HCT116 (cell line): ENCODE measurements at regions not wholly inside any gene's neighbourhood (a gene's known extent, or its start where the extent isn't known, plus 50 kb on each side); places are given as distances from the start of the nearest gene placed in this dataset.

ENCODE experiments used
- ATAC-seq: fragments of 200-7000 bp; cut with Tn5 transposase; 2 replicates; pipeline ENCODE4 v1.9.1; 2020; ENCODE audit warnings: mild to moderate bottlenecking, moderate library complexity
- BruUV-seq: library from RNA; stranded (reverse); fragments of 400-500 nt; replicated peaks from 2 replicates; lab custom pipeline; 2021; lab: Mats Ljungman, UMichigan
- CTCF ChIA-PET: fragments of 300-600 bp; sonication (Branson Sonifier 250); formaldehyde crosslinking; loops from one replicate; lab custom pipeline; 2021; ENCODE audit warnings: antibody characterized with exemption; lab: Charles Lee
- POLR2A ChIA-PET: fragments of 300-600, 350-600 bp; sonication (Branson Sonifier 250); formaldehyde crosslinking; loops from one replicate; lab custom pipeline; 2021; ENCODE audit warnings: antibody characterized with exemption; lab: Charles Lee
- RAD21 ChIA-PET, 2 experiments: fragments of 300-600 bp; sonication (Branson Sonifier 250); formaldehyde crosslinking; loops; one replicate each; lab custom pipeline; 2023; ENCODE audit warnings: low total read pairs in 2 of 2; ENCODE audit not compliant: uncharacterized antibody in 2 of 2, unreplicated experiment in 2 of 2, low non-redundant PET in 1 of 2; lab: Charles Lee
- DNase-seq: peaks from one replicate; pipeline ENCODE4 v3.0.0-alpha.2; 2010; ENCODE audit warnings: low read depth, low spot score
- H2AFZ ChIP-seq: fragments of 200-600 bp; shearing (Covaris generic), sonication (generic); 2 replicates; pipeline ENCODE4 v1.6.1; 2017; ENCODE audit warnings: low read depth, mixed run types, mixed read lengths, antibody characterized with exemption, low read length; ENCODE audit not compliant: poor library complexity, severe bottlenecking
- H3K27ac ChIP-seq: 2 replicates; pipeline ENCODE4 v1.5.1; 2012; ENCODE audit warnings: low read depth, low read length
- H3K27me3 ChIP-seq: fragments of 200-600 bp; sonication (generic); 2 replicates; pipeline ENCODE4 v1.6.1; 2016; ENCODE audit warnings: mixed run types, low read length, mixed read lengths; ENCODE audit not compliant: insufficient read depth
- H3K36me3 ChIP-seq, 2 experiments: fragments of 200-500 bp in 1 of 2; fragments of 200-600 bp in 1 of 2; sonication (Bioruptor generic) in 1 of 2; sonication (generic) in 1 of 2; 2 replicates each; pipeline versions ENCODE4 v1.5.1 to v1.6.1; 2014 to 2016; ENCODE audit warnings: low read length in 2 of 2, inconsistent platforms in 1 of 2, mixed read lengths in 1 of 2, mixed run types in 1 of 2; ENCODE audit not compliant: insufficient read depth in 2 of 2, control insufficient read depth in 1 of 2
- H3K4me1 ChIP-seq, 2 experiments: fragments of 200-600 bp in 1 of 2; sonication (generic) in 1 of 2; 2 replicates each; pipeline versions ENCODE4 v1.5.1 to v1.6.1; 2012 to 2017; ENCODE audit warnings: low read length in 2 of 2, inconsistent platforms in 1 of 2, mild to moderate bottlenecking in 1 of 2, mixed read lengths in 1 of 2, mixed run types in 1 of 2, moderate library complexity in 1 of 2; ENCODE audit not compliant: insufficient read depth in 2 of 2, control insufficient read depth in 1 of 2
- H3K4me2 ChIP-seq: fragments of 200-600 bp; sonication (generic); 2 replicates; pipeline ENCODE4 v1.6.1; 2017; ENCODE audit warnings: mixed run types, low read length, mixed read lengths
- H3K4me3 ChIP-seq, 2 experiments: fragments of 200-600 bp in 1 of 2; sonication (generic) in 1 of 2; replicated peaks in 1 of 2; 2 replicates each; pipeline ENCODE4 v1.5.1; 2011 to 2016; ENCODE audit warnings: low read length in 2 of 2, control low read depth in 1 of 2, low read depth in 1 of 2, mild to moderate bottlenecking in 1 of 2, mixed read lengths in 1 of 2, mixed run types in 1 of 2
- H3K79me2 ChIP-seq: fragments of 200-600 bp; sonication (generic); 2 replicates; pipeline ENCODE4 v1.6.1; 2017; ENCODE audit warnings: mild to moderate bottlenecking, mixed run types, low read length, moderate library complexity, mixed read lengths; ENCODE audit not compliant: insufficient read depth
- H3K9ac ChIP-seq: fragments of 200-600 bp; sonication (generic); 2 replicates; pipeline ENCODE4 v1.6.1; 2016; ENCODE audit warnings: low read length, mixed read lengths
- H3K9me2 ChIP-seq: fragments of 200-600 bp; sonication (generic), shearing (Covaris generic); 2 replicates; pipeline ENCODE4 v1.6.1; 2017; ENCODE audit warnings: mixed run types, mild to moderate bottlenecking, moderate library complexity; ENCODE audit not compliant: insufficient read depth
- H3K9me3 ChIP-seq, 2 experiments: fragments of 200-500 bp in 1 of 2; fragments of 200-600 bp in 1 of 2; sonication (Bioruptor generic) in 1 of 2; sonication (generic) in 1 of 2; 2 replicates each; pipeline ENCODE4 v1.6.1; 2014 to 2017; ENCODE audit warnings: low read length in 2 of 2, mixed read lengths in 2 of 2, inconsistent platforms in 1 of 2, low read depth in 1 of 2, mild to moderate bottlenecking in 1 of 2, mixed run types in 1 of 2, moderate library complexity in 1 of 2; ENCODE audit not compliant: control insufficient read depth in 1 of 2, insufficient read depth in 1 of 2
- H4K20me1 ChIP-seq: fragments of 200-600 bp; sonication (generic), shearing (Covaris generic); 2 replicates; pipeline ENCODE4 v1.6.1; 2017; ENCODE audit warnings: mixed run types, mild to moderate bottlenecking, moderate library complexity; ENCODE audit not compliant: insufficient read depth
- CBX3 ChIP-seq: IDR thresholded peaks from 2 replicates; pipeline ENCODE4 v1.6.1; 2012; ENCODE audit warnings: low read depth
- CEBPB ChIP-seq: IDR thresholded peaks from 2 replicates; pipeline ENCODE4 v1.6.1; 2012; ENCODE audit warnings: low read depth
- EGR1 ChIP-seq: IDR thresholded peaks from 2 replicates; pipeline ENCODE4 v1.6.1; 2012; ENCODE audit warnings: low read depth
- EZH2phosphoT487 ChIP-seq: fragments of 200-600 bp; IDR thresholded peaks from 2 replicates; pipeline ENCODE4 v1.6.1; 2018; ENCODE audit warnings: antibody characterized with exemption, borderline replicate concordance
- FOSL1 ChIP-seq: IDR thresholded peaks from 2 replicates; pipeline ENCODE4 v1.6.1; 2012; ENCODE audit warnings: low read depth
- MAX ChIP-seq: IDR thresholded peaks from 2 replicates; pipeline ENCODE4 v1.6.1; 2012
- POLR2A ChIP-seq: IDR thresholded peaks from 2 replicates; pipeline ENCODE4 v1.7.0; 2011; ENCODE audit warnings: borderline replicate concordance; ENCODE audit not compliant: insufficient read depth, insufficient read length; ENCODE audit errors: extremely low read depth
- POLR2AphosphoS5 ChIP-seq: IDR thresholded peaks from 2 replicates; pipeline ENCODE4 v1.6.1; 2011; ENCODE audit warnings: mild to moderate bottlenecking, low read depth, low read length, moderate library complexity
- RAD21 ChIP-seq: IDR thresholded peaks from 2 replicates; pipeline ENCODE4 v1.6.1; 2012; ENCODE audit warnings: low read depth, mild to moderate bottlenecking
- SIN3A ChIP-seq: IDR thresholded peaks from 2 replicates; pipeline ENCODE4 v1.6.1; 2012; ENCODE audit warnings: low read depth
- TCF7L2 ChIP-seq: IDR thresholded peaks from 2 replicates; pipeline ENCODE4 v1.7.0; 2011; ENCODE audit warnings: borderline replicate concordance, inconsistent platforms; ENCODE audit not compliant: insufficient read depth, insufficient read length; ENCODE audit errors: extremely low read depth
- YY1 ChIP-seq: IDR thresholded peaks from 2 replicates; pipeline ENCODE4 v1.6.1; 2011; ENCODE audit warnings: low read length, low read depth, moderate library complexity, mild to moderate bottlenecking; ENCODE audit not compliant: insufficient replicate concordance; ENCODE audit errors: extremely low read depth
- ZNF274 ChIP-seq: fragments of 200-500 bp; sonication (Bioruptor generic); IDR thresholded peaks from 2 replicates; pipeline ENCODE4 v1.6.1; 2014; ENCODE audit warnings: mild to moderate bottlenecking, low read depth, low read length, inconsistent platforms
- intact Hi-C: fragments of 100-400 bp; cut with micrococcal nuclease; formaldehyde crosslinking; loops from 2 replicates; pipeline ENCODE4 v1.10.0; 2022
- TF ChIP-seq, protein P1 (sequence below), 3 experiments: fragments of 200-600 bp in 1 of 3; sonication (generic) in 1 of 3; IDR thresholded peaks in 2 of 3; conservative IDR thresholded peaks in 1 of 3; 2 replicates each; pipeline ENCODE4 v1.5.1; 2012 to 2017; ENCODE audit warnings: low read depth in 2 of 3, low read length in 2 of 3, antibody characterized with exemption in 1 of 3, borderline replicate concordance in 1 of 3, control low read depth in 1 of 3, mild to moderate bottlenecking in 1 of 3, mixed read lengths in 1 of 3, mixed run types in 1 of 3, moderate library complexity in 1 of 3; ENCODE audit not compliant: insufficient read depth in 1 of 3
- TF ChIP-seq, protein P2 (sequence below): IDR thresholded peaks from 2 replicates; pipeline ENCODE4 v1.6.1; 2011; ENCODE audit warnings: mild to moderate bottlenecking, low read length, moderate library complexity; ENCODE audit not compliant: insufficient replicate concordance; ENCODE audit errors: extremely low read depth

GRCh38 chr14:43087666-43088065 lies 1419.4 kb downstream of the FSCB start:
- POLR2A ChIA-PET: no interaction called here
- RAD21 ChIA-PET: no interaction called here
- Histone ChIP-seq H3K4me1 (no peaks in the 10 kb centered on the region), H3K36me3 (no peaks in the 10 kb centered on the region), H3K4me3 (no peak overlapping the region), H3K9me3 (peaks cover 0 to 6% of the 10 kb centered on the region in 2 experiments; a peak in 1 of 4 replicates), H3K27me3 (no peaks in the 10 kb centered on the region)
- DNase-seq (no peak), ATAC-seq (no peak)
- TF ChIP-seq, protein P1, sequence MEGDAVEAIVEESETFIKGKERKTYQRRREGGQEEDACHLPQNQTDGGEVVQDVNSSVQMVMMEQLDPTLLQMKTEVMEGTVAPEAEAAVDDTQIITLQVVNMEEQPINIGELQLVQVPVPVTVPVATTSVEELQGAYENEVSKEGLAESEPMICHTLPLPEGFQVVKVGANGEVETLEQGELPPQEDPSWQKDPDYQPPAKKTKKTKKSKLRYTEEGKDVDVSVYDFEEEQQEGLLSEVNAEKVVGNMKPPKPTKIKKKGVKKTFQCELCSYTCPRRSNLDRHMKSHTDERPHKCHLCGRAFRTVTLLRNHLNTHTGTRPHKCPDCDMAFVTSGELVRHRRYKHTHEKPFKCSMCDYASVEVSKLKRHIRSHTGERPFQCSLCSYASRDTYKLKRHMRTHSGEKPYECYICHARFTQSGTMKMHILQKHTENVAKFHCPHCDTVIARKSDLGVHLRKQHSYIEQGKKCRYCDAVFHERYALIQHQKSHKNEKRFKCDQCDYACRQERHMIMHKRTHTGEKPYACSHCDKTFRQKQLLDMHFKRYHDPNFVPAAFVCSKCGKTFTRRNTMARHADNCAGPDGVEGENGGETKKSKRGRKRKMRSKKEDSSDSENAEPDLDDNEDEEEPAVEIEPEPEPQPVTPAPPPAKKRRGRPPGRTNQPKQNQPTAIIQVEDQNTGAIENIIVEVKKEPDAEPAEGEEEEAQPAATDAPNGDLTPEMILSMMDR (IDR thresholded peaks at IDR 0.05 in 2 of 3, conservative IDR thresholded peaks at IDR 0.05 in 1 of 3; ENCODE audit: borderline replicate concordance in 1 of 3, insufficient read depth in 1 of 3, low read depth in 2 of 3, low read length in 2 of 3): no peak
- TF ChIP-seq, protein P2, sequence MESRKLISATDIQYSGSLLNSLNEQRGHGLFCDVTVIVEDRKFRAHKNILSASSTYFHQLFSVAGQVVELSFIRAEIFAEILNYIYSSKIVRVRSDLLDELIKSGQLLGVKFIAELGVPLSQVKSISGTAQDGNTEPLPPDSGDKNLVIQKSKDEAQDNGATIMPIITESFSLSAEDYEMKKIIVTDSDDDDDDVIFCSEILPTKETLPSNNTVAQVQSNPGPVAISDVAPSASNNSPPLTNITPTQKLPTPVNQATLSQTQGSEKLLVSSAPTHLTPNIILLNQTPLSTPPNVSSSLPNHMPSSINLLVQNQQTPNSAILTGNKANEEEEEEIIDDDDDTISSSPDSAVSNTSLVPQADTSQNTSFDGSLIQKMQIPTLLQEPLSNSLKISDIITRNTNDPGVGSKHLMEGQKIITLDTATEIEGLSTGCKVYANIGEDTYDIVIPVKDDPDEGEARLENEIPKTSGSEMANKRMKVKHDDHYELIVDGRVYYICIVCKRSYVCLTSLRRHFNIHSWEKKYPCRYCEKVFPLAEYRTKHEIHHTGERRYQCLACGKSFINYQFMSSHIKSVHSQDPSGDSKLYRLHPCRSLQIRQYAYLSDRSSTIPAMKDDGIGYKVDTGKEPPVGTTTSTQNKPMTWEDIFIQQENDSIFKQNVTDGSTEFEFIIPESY: no peak
- TF ChIP-seq EGR1 (no peak), FOSL1 (no peak), YY1 (no peak), TCF7L2 (no peak), RAD21 (no peak), POLR2A (no peak), EZH2phosphoT487 (no peak), ZNF274 (no peak), CEBPB (no peak), CBX3 (no peak), SIN3A (no peak), MAX (no peak), POLR2AphosphoS5 (no peak)
- TF ChIP-seq, all 23 proteins: peak for 0
- CTCF ChIA-PET: no interaction called here
- no TSS peak for BruUV-seq
- H3K9ac ChIP-seq: no peak overlapping the region
- intact Hi-C loops: no loop called here
- no peaks in the 10 kb centered on the region for H3K79me2 ChIP-seq
- H3K4me2 ChIP-seq: no peak overlapping the region
- H3K9me2 ChIP-seq: no peaks in the 10 kb centered on the region
- H2AFZ ChIP-seq: no peak overlapping the region
- H3K27ac ChIP-seq: no peak overlapping the region
- no peaks in the 10 kb centered on the region for H4K20me1 ChIP-seq
